K562 (cell line): ENCODE measurements at regions not wholly inside any gene's neighbourhood (a gene's known extent, or its start where the extent isn't known, plus 50 kb on each side); places are given as distances from the start of the nearest gene placed in this dataset.

ENCODE experiments used
- ATAC-seq: fragments of 200-7000 bp; cut with Tn5 transposase; 3 replicates; pipeline ENCODE4 v1.9.1; 2020; ENCODE audit warnings: moderate library complexity
- BruUV-seq: library from RNA; stranded (reverse); fragments of 400-500 nt; replicated peaks from 2 replicates; lab custom pipeline; 2021; lab: Mats Ljungman, UMichigan
- CTCF ChIA-PET: fragments of 300-600 bp; formaldehyde crosslinking; extraction: SDS; loops from one replicate; lab custom pipeline; 2021; ENCODE audit warnings: low intra/inter-chr PET ratio; lab: Yijun Ruan, JAX
- POLR2A ChIA-PET: fragments of 300-600, 350-650 bp; sonication (Branson Sonifier 250); formaldehyde crosslinking; extraction: SDS; loops from one replicate; lab custom pipeline; 2021; ENCODE audit warnings: antibody characterized with exemption, inconsistent platforms; lab: Yijun Ruan, JAX
- DNase-seq, 4 experiments: peaks; one replicate each; pipeline versions ENCODE4 v3.0.0 to v3.0.0-alpha.2; 2011 to 2018; ENCODE audit warnings: low spot score in 3 of 4, mixed read lengths in 3 of 4; ENCODE audit errors: extremely low read depth in 1 of 4
- FAIRE-seq: peaks from 2 replicates; lab custom pipeline; 2011; peaks lifted over from hg19 to GRCh38; lab: Jason Lieb, UNC
- H2AFZ ChIP-seq: 2 replicates; pipeline ENCODE4 v1.6.0; 2011; ENCODE audit warnings: low read depth, low read length, control low read depth, inconsistent platforms
- H3K27ac ChIP-seq: fragments of 200-600 bp; 3 replicates; pipeline ENCODE4 v1.8.0; 2011; ENCODE audit warnings: low read depth, mild to moderate bottlenecking, control low read depth, inconsistent platforms, low read length, moderate library complexity, mixed read lengths; ENCODE audit errors: extremely low read depth
- H3K27me3 ChIP-seq, 2 experiments: fragments of 300-600 bp in 1 of 2; 2 replicates in 1 of 2; 3 replicates in 1 of 2; pipeline versions ENCODE4 v1.6.0 to v1.8.0; 2011; ENCODE audit warnings: inconsistent platforms in 2 of 2, low read length in 2 of 2, mild to moderate bottlenecking in 1 of 2, mixed read lengths in 1 of 2, moderate library complexity in 1 of 2; ENCODE audit not compliant: control insufficient read depth in 2 of 2, insufficient read depth in 2 of 2
- H3K36me3 ChIP-seq: fragments of 300-600 bp; 3 replicates; pipeline ENCODE4 v1.8.0; 2011; ENCODE audit warnings: mild to moderate bottlenecking, low read length, inconsistent platforms; ENCODE audit not compliant: control insufficient read depth, insufficient read depth
- H3K4me1 ChIP-seq, 2 experiments: fragments of 200-600 bp in 1 of 2; replicated peaks in 1 of 2; 2 replicates in 1 of 2; 3 replicates in 1 of 2; pipeline versions ENCODE4 v1.5.1 to v1.8.0; 2011; ENCODE audit warnings: inconsistent platforms in 2 of 2, low read length in 2 of 2, mild to moderate bottlenecking in 1 of 2, mixed read lengths in 1 of 2, moderate library complexity in 1 of 2; ENCODE audit not compliant: control insufficient read depth in 2 of 2, insufficient read depth in 2 of 2
- H3K4me2 ChIP-seq: 2 replicates; pipeline ENCODE4 v1.6.1; 2011; ENCODE audit warnings: low read length, control low read depth, inconsistent platforms, mixed read lengths; ENCODE audit not compliant: insufficient read depth
- H3K4me3 ChIP-seq: fragments of 200-600 bp; sonication (generic), shearing (Covaris generic); 2 replicates; pipeline ENCODE4 v1.5.1; 2016; ENCODE audit warnings: control low read depth, inconsistent platforms
- H3K79me2 ChIP-seq: fragments of 200-600 bp; 3 replicates; pipeline ENCODE4 v1.8.0; 2011; ENCODE audit warnings: low read length, inconsistent platforms; ENCODE audit not compliant: control insufficient read depth, insufficient read depth
- H3K9ac ChIP-seq, 2 experiments: 2 replicates each; pipeline versions ENCODE4 v1.6.0 to v1.6.1; 2011; ENCODE audit warnings: low read depth in 2 of 2, low read length in 2 of 2, control low read depth in 1 of 2, inconsistent platforms in 1 of 2, mild to moderate bottlenecking in 1 of 2, mixed read lengths in 1 of 2; ENCODE audit not compliant: insufficient read depth in 1 of 2
- H3K9me1 ChIP-seq: one replicate; pipeline ENCODE4 v1.6.0; 2011; ENCODE audit warnings: inconsistent platforms, mild to moderate bottlenecking, low read length, moderate library complexity; ENCODE audit not compliant: control insufficient read depth, insufficient read depth
- H3K9me3 ChIP-seq: replicated peaks from 2 replicates; pipeline ENCODE4 v1.5.1; 2011; ENCODE audit warnings: low read depth, low read length, inconsistent platforms; ENCODE audit not compliant: control insufficient read depth, insufficient read depth
- H4K20me1 ChIP-seq: replicated peaks from 2 replicates; pipeline ENCODE4 v1.6.1; 2011; ENCODE audit warnings: low read length, inconsistent platforms, mixed read lengths; ENCODE audit not compliant: control insufficient read depth, insufficient read depth
- CTCF ChIP-seq, 3 experiments: IDR thresholded peaks in 2 of 3; conservative IDR thresholded peaks in 1 of 3; 2 replicates each; pipeline ENCODE4 v1.5.1; 2011 to 2012; ENCODE audit warnings: low read length in 3 of 3, mild to moderate bottlenecking in 3 of 3, control low read depth in 2 of 3, improper control_type of control experiment in 1 of 3, inconsistent platforms in 1 of 3, low read depth in 1 of 3, mixed read lengths in 1 of 3, moderate library complexity in 1 of 3; ENCODE audit not compliant: insufficient read depth in 2 of 3
- CTCFL ChIP-seq: IDR thresholded peaks from 2 replicates; pipeline ENCODE4 v1.6.1; 2011; ENCODE audit warnings: borderline replicate concordance, low read depth, mild to moderate bottlenecking, moderate library complexity, low read length; ENCODE audit not compliant: insufficient read depth, poor library complexity, severe bottlenecking
- GATA2 ChIP-seq: sonication (generic); formaldehyde crosslinking; IDR thresholded peaks from 2 replicates; pipeline ENCODE4 v1.4.0; 2020; ENCODE audit warnings: mild to moderate bottlenecking, missing genetic modification reagents
- GTF2B ChIP-seq: IDR thresholded peaks from 2 replicates; pipeline ENCODE4 v1.6.1; 2011; ENCODE audit not compliant: insufficient read length; ENCODE audit errors: extremely low read depth
- HDAC6 ChIP-seq: IDR thresholded peaks from 2 replicates; pipeline ENCODE4 v1.6.1; 2012; ENCODE audit warnings: low read depth, mild to moderate bottlenecking, control low read depth, inconsistent platforms, low read length, moderate library complexity
- HNRNPH1 ChIP-seq: fragments of 200-400 bp; formaldehyde crosslinking; optimal IDR thresholded peaks from 2 replicates; pipeline ENCODE3; 2017; ENCODE audit warnings: low read depth, mild to moderate bottlenecking, low read length, moderate library complexity
- JUN ChIP-seq, 2 experiments: sonication (generic) in 1 of 2; formaldehyde crosslinking in 1 of 2; IDR thresholded peaks; 2 replicates each; pipeline versions ENCODE4 v1.6.1 to v1.8.0; 2012 to 2022; ENCODE audit warnings: borderline replicate concordance in 2 of 2, mild to moderate bottlenecking in 2 of 2, improper control_type of control experiment in 1 of 2, low read depth in 1 of 2, low read length in 1 of 2, missing genetic modification reagents in 1 of 2
- PURB ChIP-seq: sonication (generic); formaldehyde crosslinking; IDR thresholded peaks from 2 replicates; pipeline ENCODE4 v1.9.0; 2021; ENCODE audit warnings: low read depth, mild to moderate bottlenecking, missing genetic modification reagents
- RFX5 ChIP-seq: IDR thresholded peaks from 2 replicates; pipeline ENCODE4 v1.6.1; 2011; ENCODE audit warnings: low read depth, mild to moderate bottlenecking, improper control_type of control experiment, low read length
- SOX6 ChIP-seq: fragments of 450-650 bp; IDR thresholded peaks from 2 replicates; pipeline ENCODE4 v1.6.1; 2014; ENCODE audit warnings: mild to moderate bottlenecking
- SRSF9 ChIP-seq: fragments of 200-400 bp; formaldehyde crosslinking; IDR thresholded peaks from 2 replicates; pipeline ENCODE4 v1.6.1; 2017; ENCODE audit warnings: low read depth, low read length, borderline replicate concordance
- XRCC3 ChIP-seq: fragments of 450-650 bp; IDR thresholded peaks from 2 replicates; pipeline ENCODE4 v1.6.1; 2017; ENCODE audit warnings: mild to moderate bottlenecking, moderate library complexity
- ZBTB34 ChIP-seq: fragments of 250-450 bp; sonication (Bioruptor Pico); IDR thresholded peaks from 2 replicates; pipeline ENCODE4 v1.8.0; 2021; ENCODE audit warnings: mild to moderate bottlenecking, moderate library complexity
- WGBS: fragments of 100-300 bp; shearing (Covaris generic); methylation state at CpG from one replicate; pipeline ENCODE4 v1.1.6; 2016; ENCODE audit warnings: low coverage, mixed read lengths; ENCODE audit not compliant: insufficient coverage; ENCODE audit errors: missing lambda C conversion rate; 5-methylcytosine and 5-hydroxymethylcytosine counted together
- in situ Hi-C: fragments of 300-500 bp; cut with MboI; formaldehyde crosslinking; loops from 4 replicates; pipeline ENCODE4 v1.15.0; 2018; ENCODE audit warnings: inconsistent platforms, mixed read lengths
- intact Hi-C: fragments of 100-400 bp; cut with micrococcal nuclease; formaldehyde crosslinking; loops from 2 replicates; pipeline ENCODE4 v1.14.2; 2022

GRCh38 chr2:147355706-147356105 is 489.1 kb upstream of the ACVR2A start:
- WGBS: 0% methylated on average over 4 of the region's 4 CpGs
- Histone ChIP-seq H3K9me3 (no peaks in the 10 kb centered on the region; the same call in 1 of the 2 replicates), H3K27ac (no peak overlapping the region), H3K4me3 (no peak overlapping the region), H3K9ac (no peak overlapping the region), H3K27me3 (no peaks in the 10 kb centered on the region), H4K20me1 (no peaks in the 10 kb centered on the region), H3K4me2 (no peak overlapping the region), H3K79me2 (no peaks in the 10 kb centered on the region), H2AFZ (no peak overlapping the region), H3K9me1 (no peaks in the 10 kb centered on the region), H3K36me3 (no peaks in the 10 kb centered on the region), H3K4me1 (no peaks in the 10 kb centered on the region)
- no peak for FAIRE-seq
- ChIA-PET CTCF (no interaction called here), POLR2A (no interaction called here)
- no peak for ATAC-seq
- DNase-seq: no peak
- BruUV-seq: no TSS peak
- in situ Hi-C loops (no loop called here), intact Hi-C loops (no loop called here)
- TF ChIP-seq GTF2B (no peak), GATA2 (no peak), PURB (CRISPR knock-in tag) (no peak), CTCFL (no peak), ZBTB34 (no peak), RFX5 (no peak), HDAC6 (no peak), CTCF (IDR thresholded peaks at IDR 0.05 in 2 of 3, conservative IDR thresholded peaks at IDR 0.05 in 1 of 3; ENCODE audit: insufficient read depth in 2 of 3, low read depth in 1 of 3, low read length in 3 of 3) (no peak), JUN (IDR thresholded peaks at IDR 0.05; ENCODE audit: borderline replicate concordance, low read depth, low read length) (no peak), JUN (CRISPR knock-in tag; IDR thresholded peaks at IDR 0.05; ENCODE audit: borderline replicate concordance) (no peak), XRCC3 (no peak), HNRNPH1 (no peak), SRSF9 (no peak), SOX6 (no peak)
